HT1080 (cell line): ENCODE measurements at regions not wholly inside any gene's neighbourhood (a gene's known extent, or its start where the extent isn't known, plus 50 kb on each side); places are given as distances from the start of the nearest gene placed in this dataset.
A peak's percentile ranks its signal among the peaks of the same experiment; 100 is the strongest.

ENCODE experiments used
- DNase-seq: peaks from one replicate; pipeline ENCODE4 v3.0.0-alpha.2; 2015; ENCODE audit warnings: low read depth

GRCh38 chr6:56005426-56005825 lies 130.0 kb upstream of the BMP5 start:
- DNase-seq, result no peak

- DNase-seq, result peak; percentile 68
Observed at GRCh38 chr6:56004426-56004825, 129.0 kb upstream of the BMP5 start.

GRCh38 chr6:56003616-56004015 lies 128.2 kb upstream of the BMP5 start:
- DNase-seq, result no peak

GRCh38 chr6:56002336-56002735 lies 126.9 kb upstream of the BMP5 start:
- no peak for DNase-seq

- DNase-seq, result no peak
Observed at GRCh38 chr6:55998576-55998975, 123.2 kb upstream of the BMP5 start.

- DNase-seq, result peak; percentile 16
Observed at GRCh38 chr6:55997223-55997874, 122.0 kb upstream of the BMP5 start.

GRCh38 chr6:55994531-55994930 lies 119.1 kb upstream of the BMP5 start:
- DNase-seq, result no peak

- DNase-seq, result no peak
Observed at GRCh38 chr6:55993418-55993817, 118.0 kb upstream of the BMP5 start.

GRCh38 chr6:55992546-55992945 lies 117.2 kb upstream of the BMP5 start:
- no peak for DNase-seq

- DNase-seq, result no peak
Observed at GRCh38 chr6:55985309-55985708, 109.9 kb upstream of the BMP5 start.

- DNase-seq, result no peak
Observed at GRCh38 chr6:55983861-55984260, 108.5 kb upstream of the BMP5 start.

GRCh38 chr6:55981660-55982059 lies 106.3 kb upstream of the BMP5 start:
- no peak for DNase-seq

- DNase-seq, result peak; percentile 15
Observed at GRCh38 chr6:55980627-55981211, 105.3 kb upstream of the BMP5 start.

- no peak for DNase-seq
Observed at GRCh38 chr6:55979526-55979925, 104.1 kb upstream of the BMP5 start.

- DNase-seq, result no peak
Observed at GRCh38 chr6:55977959-55978665, 102.7 kb upstream of the BMP5 start.

GRCh38 chr6:55974688-55975087 lies 99.3 kb upstream of the BMP5 start:
- DNase-seq, result no peak

- no peak for DNase-seq
Observed at GRCh38 chr6:55972091-55972490, 96.7 kb upstream of the BMP5 start.

- DNase-seq, result no peak
Observed at GRCh38 chr6:55969526-55969925, 94.1 kb upstream of the BMP5 start.

- no peak for DNase-seq
Observed at GRCh38 chr6:55968926-55969325, 93.5 kb upstream of the BMP5 start.

- no peak for DNase-seq
Observed at GRCh38 chr6:55964136-55964535, 88.7 kb upstream of the BMP5 start.

- DNase-seq, result no peak
Observed at GRCh38 chr6:55963301-55963700, 87.9 kb upstream of the BMP5 start.

- DNase-seq, result no peak
Observed at GRCh38 chr6:55960344-55960743, 85.0 kb upstream of the BMP5 start.

GRCh38 chr6:55958790-55959189 lies 83.4 kb upstream of the BMP5 start:
- no peak for DNase-seq
